C4-2B (cell line): ENCODE measurements at regions not wholly inside any gene's neighbourhood (a gene's known extent, or its start where the extent isn't known, plus 50 kb on each side); places are given as distances from the start of the nearest gene placed in this dataset.

Source experiments
- ZFX ChIP-seq: fragments of 450-650 bp; IDR thresholded peaks from 2 replicates; pipeline ENCODE4 v1.6.1; 2017
- TF ChIP-seq, protein P1 (sequence below): fragments of 450-650 bp; conservative IDR thresholded peaks from 2 replicates; pipeline ENCODE4 v1.5.1; 2017; ENCODE audit warnings: mild to moderate bottlenecking

GRCh38 chr1:73097917-73098316 lies 815.6 kb upstream of the NEGR1 start:
- TF ChIP-seq, protein P1, sequence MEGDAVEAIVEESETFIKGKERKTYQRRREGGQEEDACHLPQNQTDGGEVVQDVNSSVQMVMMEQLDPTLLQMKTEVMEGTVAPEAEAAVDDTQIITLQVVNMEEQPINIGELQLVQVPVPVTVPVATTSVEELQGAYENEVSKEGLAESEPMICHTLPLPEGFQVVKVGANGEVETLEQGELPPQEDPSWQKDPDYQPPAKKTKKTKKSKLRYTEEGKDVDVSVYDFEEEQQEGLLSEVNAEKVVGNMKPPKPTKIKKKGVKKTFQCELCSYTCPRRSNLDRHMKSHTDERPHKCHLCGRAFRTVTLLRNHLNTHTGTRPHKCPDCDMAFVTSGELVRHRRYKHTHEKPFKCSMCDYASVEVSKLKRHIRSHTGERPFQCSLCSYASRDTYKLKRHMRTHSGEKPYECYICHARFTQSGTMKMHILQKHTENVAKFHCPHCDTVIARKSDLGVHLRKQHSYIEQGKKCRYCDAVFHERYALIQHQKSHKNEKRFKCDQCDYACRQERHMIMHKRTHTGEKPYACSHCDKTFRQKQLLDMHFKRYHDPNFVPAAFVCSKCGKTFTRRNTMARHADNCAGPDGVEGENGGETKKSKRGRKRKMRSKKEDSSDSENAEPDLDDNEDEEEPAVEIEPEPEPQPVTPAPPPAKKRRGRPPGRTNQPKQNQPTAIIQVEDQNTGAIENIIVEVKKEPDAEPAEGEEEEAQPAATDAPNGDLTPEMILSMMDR: no peak
- TF ChIP-seq ZFX: no peak
